ENCODE measurements at regions not wholly inside any gene's neighbourhood (a gene's known extent, or its start where the extent isn't known, plus 50 kb on each side); places are given as distances from the start of the nearest gene placed in this dataset.
"Not testable (repeated sequence)": the region's sequence is repeated elsewhere in the genome, so short reads cannot be mapped to it uniquely, and the experiment has no call there.

GRCh38 chr2:94769733-94770132, 101.5 kb upstream of the TEKT4 start:
- 62 to 78% methylated on average over 3 of the region's 3 CpGs for WGBS, 2 donors
- Histone ChIP-seq H3K27ac (no peak overlapping the region), H3K9me3 (no peaks in the 10 kb centered on the region), H3K36me3 (no peaks in the 10 kb centered on the region), H3K4me3 (no peak overlapping the region), H3K4me1 (no peaks in the 10 kb centered on the region), H3K27me3 (no peaks in the 10 kb centered on the region)
- ATAC-seq (ENCODE audit: low FRiP score in 2 of 2): no peak
- TF ChIP-seq EP300 (IDR thresholded peaks at IDR 0.05): no peak
- DNase-seq: no peak

GRCh38 chr2:94774851-94775250, 96.4 kb upstream of the TEKT4 start:
- TF ChIP-seq EP300 (IDR thresholded peaks at IDR 0.05) (no peak), POLR2AphosphoS5 (IDR thresholded peaks at IDR 0.05) (no peak), POLR2A (IDR thresholded peaks at IDR 0.05) (no peak), CTCF (IDR thresholded peaks at IDR 0.05) (no peak)
- Histone ChIP-seq H3K27ac (no peak overlapping the region), H3K9me3 (no peaks in the 10 kb centered on the region), H3K4me3 (no peak overlapping the region), H3K36me3 (no peaks in the 10 kb centered on the region), H3K4me1 (no peaks in the 10 kb centered on the region), H3K27me3 (no peaks in the 10 kb centered on the region)
- no peak for DNase-seq
- ATAC-seq (ENCODE audit: low FRiP score in 2 of 2): no peak

- Histone ChIP-seq H3K4me1 (no peaks in the 10 kb centered on the region), H3K36me3 (no peaks in the 10 kb centered on the region), H3K27ac (no peak overlapping the region), H3K27me3 (no peaks in the 10 kb centered on the region), H3K4me3 (no peak overlapping the region), H3K9me3 (no peaks in the 10 kb centered on the region)
- DNase-seq (no peak), ATAC-seq (ENCODE audit: low FRiP score in 2 of 2) (no peak)
- WGBS, 2 donors: 83% methylated on average over 2 of the region's 2 CpGs; no CpG with 5 or more reads in 1 of the 2 donors
- TF ChIP-seq POLR2A (IDR thresholded peaks at IDR 0.05): no peak
- TF ChIP-seq POLR2AphosphoS5 (IDR thresholded peaks at IDR 0.05): no peak
- no peak for TF ChIP-seq CTCF (IDR thresholded peaks at IDR 0.05)
- TF ChIP-seq EP300 (IDR thresholded peaks at IDR 0.05): no peak
Measured at GRCh38 chr2:94776036-94776435, 95.2 kb upstream of the TEKT4 start.

- H3K27me3 ChIP-seq; H3K4me3 ChIP-seq; H3K4me1 ChIP-seq; H3K9me3 ChIP-seq; H3K36me3 ChIP-seq; ATAC-seq (ENCODE audit: low FRiP score in 2 of 2); H3K27ac ChIP-seq; DNase-seq: not testable (repeated sequence)
- WGBS, 2 donors: 76 to 79% methylated on average over 3 of the region's 3 CpGs
Measured at GRCh38 chr2:94785105-94785504, 86.1 kb upstream of the TEKT4 start.

GRCh38 chr2:94786424-94786823, 84.8 kb upstream of the TEKT4 start:
- not testable (repeated sequence) for H3K27ac ChIP-seq; H3K27me3 ChIP-seq; H3K4me1 ChIP-seq; H3K4me3 ChIP-seq; DNase-seq; H3K36me3 ChIP-seq; ATAC-seq (ENCODE audit: low FRiP score in 2 of 2); H3K9me3 ChIP-seq
- WGBS, 2 donors: 72 to 79% methylated on average over 5 of the region's 5 CpGs

GRCh38 chr2:94790169-94790568, 81.1 kb upstream of the TEKT4 start:
- DNase-seq; H3K4me3 ChIP-seq; H3K9me3 ChIP-seq; ATAC-seq (ENCODE audit: low FRiP score in 2 of 2); H3K36me3 ChIP-seq; H3K27ac ChIP-seq; H3K27me3 ChIP-seq; H3K4me1 ChIP-seq: not testable (repeated sequence)
- 83 to 92% methylated on average over 2 of the region's 2 CpGs for WGBS, 2 donors

GRCh38 chr2:94797235-94797634, 74.0 kb upstream of the TEKT4 start:
- H3K4me3 ChIP-seq; ATAC-seq (ENCODE audit: low FRiP score in 2 of 2); H3K27ac ChIP-seq; H3K36me3 ChIP-seq; H3K4me1 ChIP-seq; H3K27me3 ChIP-seq; H3K9me3 ChIP-seq; DNase-seq: not testable (repeated sequence)
- peak in 3 of 6 experiments; percentile 20 to 37 (median 29) for TF ChIP-seq CTCF (IDR thresholded peaks at IDR 0.05)

Small RNA genes in the stretch of these regions (small RNA-seq; reads per million reads assigned to genes)
- gene CNN2P11: 0 reads per million in 4 donors

Data from upper lobe of left lung (tissue), 6 donors.